Mammary epithelial cell (primary cell): ENCODE measurements at regions not wholly inside any gene's neighbourhood (a gene's known extent, or its start where the extent isn't known, plus 50 kb on each side); places are given as distances from the start of the nearest gene placed in this dataset.
"Not testable (repeated sequence)": the region's sequence is repeated elsewhere in the genome, so short reads cannot be mapped to it uniquely, and the experiment has no call there.

ENCODE experiments used
- CTCF ChIP-seq, 2 donors: IDR thresholded peaks in 1 of 2; conservative IDR thresholded peaks in 1 of 2; 2 replicates each; pipeline ENCODE4 v1.5.1; 2011 to 2012; ENCODE audit warnings: inconsistent platforms in 2 of 2, low read length in 2 of 2, mild to moderate bottlenecking in 2 of 2, control low read depth in 1 of 2, low read depth in 1 of 2; ENCODE audit not compliant: insufficient read depth in 1 of 2; ENCODE audit errors: extremely low read depth in 1 of 2
- EZH2 ChIP-seq: IDR thresholded peaks from 2 replicates; pipeline ENCODE4 v1.6.1; 2012; ENCODE audit warnings: low read length, inconsistent platforms, borderline replicate concordance

GRCh38 chr4:86515963-86516362 lies 78.2 kb upstream of the PTPN13 start:
- not testable (repeated sequence) for TF ChIP-seq CTCF (conservative IDR thresholded peaks at IDR 0.05 in 1 of 2, IDR thresholded peaks at IDR 0.05 in 1 of 2; ENCODE audit: extremely low read depth in 1 of 2, insufficient read depth in 1 of 2, low read depth in 1 of 2, low read length in 2 of 2); EZH2
